Fibroblast of pulmonary artery (primary cell): ENCODE measurements at regions not wholly inside any gene's neighbourhood (a gene's known extent, or its start where the extent isn't known, plus 50 kb on each side); places are given as distances from the start of the nearest gene placed in this dataset.

Experiments used
- DNase-seq: peaks from one replicate; pipeline ENCODE4 v3.0.0-alpha.2; 2010; ENCODE audit warnings: low read depth
- H3K4me3 ChIP-seq: replicated peaks from 2 replicates; pipeline ENCODE4 v1.5.1; 2011; ENCODE audit warnings: low read depth, mild to moderate bottlenecking, control low read depth, low read length, moderate library complexity
- CTCF ChIP-seq: IDR thresholded peaks from 2 replicates; pipeline ENCODE4 v1.5.1; 2011; ENCODE audit warnings: mild to moderate bottlenecking, control low read depth, low read length, inconsistent platforms; ENCODE audit errors: missing control alignments

DNA sequence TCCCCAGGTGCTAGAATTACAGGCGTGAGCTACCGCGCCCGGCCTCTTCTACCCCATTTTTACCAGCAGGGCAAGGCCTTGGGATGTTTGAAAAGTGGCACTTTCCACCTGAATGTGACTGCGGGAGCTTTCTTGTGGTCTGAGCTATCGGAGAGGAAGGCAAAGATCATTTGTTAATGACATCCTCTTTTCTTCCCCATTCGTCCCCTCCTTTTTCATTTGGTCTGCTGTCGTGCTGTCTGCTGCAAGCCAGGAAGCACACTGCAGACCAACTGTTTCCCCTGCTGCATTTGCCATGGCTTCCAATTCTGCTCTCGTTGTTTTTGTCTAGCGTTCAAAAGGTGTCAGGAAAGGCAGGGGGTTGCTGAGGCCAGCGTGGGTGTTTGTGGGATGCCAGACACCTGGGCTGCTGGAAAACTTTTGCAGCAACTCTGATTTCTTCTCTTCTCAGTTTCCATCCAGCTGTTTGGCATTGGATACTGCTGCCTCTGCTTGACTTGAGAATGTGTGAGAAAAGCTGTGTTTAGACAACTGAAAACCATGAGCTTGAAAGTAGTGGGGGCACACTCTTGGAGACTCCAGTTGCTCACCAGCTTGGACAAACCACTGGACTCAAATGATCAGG is 196.4 kb upstream of the MSX2 start:
- TF ChIP-seq CTCF: no peak
- DNase-seq: no peak
- no peak overlapping the region for H3K4me3 ChIP-seq

DNA sequence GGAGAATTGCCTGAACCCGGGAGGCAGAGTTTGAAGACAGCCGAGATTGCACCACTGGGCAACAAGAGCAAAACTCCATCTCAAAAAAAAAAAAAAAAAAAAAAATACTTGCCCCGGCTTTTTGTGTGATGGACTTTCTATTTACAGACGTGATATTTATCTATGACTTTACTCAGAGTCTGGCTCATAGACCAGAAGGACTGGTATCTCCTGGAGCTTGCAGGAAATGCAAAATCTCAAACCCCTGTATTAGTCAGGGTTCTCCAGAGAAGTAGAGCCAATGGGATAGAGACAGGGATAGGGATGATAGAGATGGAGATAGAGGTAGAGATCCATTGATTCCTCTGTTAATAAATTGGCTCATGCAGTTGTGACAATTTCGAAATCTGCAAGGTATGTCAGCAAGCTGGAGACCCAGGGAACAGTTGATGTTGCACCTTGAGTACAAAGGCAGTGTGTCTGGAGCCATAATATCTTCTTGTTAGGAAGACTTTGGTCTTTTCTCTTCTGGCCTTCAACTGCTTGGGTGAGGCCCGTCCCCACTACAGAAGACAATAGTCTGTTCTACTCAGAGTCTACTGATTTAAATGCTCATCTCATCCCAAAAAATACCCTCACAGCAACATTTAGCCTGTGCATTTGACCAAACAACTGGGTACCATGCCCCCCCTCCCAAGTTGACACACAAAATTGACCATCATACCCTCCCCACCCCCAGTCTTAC is 195.4 kb upstream of the MSX2 start:
- no peak overlapping the region for H3K4me3 ChIP-seq
- no peak for DNase-seq
- no peak for TF ChIP-seq CTCF

DNA sequence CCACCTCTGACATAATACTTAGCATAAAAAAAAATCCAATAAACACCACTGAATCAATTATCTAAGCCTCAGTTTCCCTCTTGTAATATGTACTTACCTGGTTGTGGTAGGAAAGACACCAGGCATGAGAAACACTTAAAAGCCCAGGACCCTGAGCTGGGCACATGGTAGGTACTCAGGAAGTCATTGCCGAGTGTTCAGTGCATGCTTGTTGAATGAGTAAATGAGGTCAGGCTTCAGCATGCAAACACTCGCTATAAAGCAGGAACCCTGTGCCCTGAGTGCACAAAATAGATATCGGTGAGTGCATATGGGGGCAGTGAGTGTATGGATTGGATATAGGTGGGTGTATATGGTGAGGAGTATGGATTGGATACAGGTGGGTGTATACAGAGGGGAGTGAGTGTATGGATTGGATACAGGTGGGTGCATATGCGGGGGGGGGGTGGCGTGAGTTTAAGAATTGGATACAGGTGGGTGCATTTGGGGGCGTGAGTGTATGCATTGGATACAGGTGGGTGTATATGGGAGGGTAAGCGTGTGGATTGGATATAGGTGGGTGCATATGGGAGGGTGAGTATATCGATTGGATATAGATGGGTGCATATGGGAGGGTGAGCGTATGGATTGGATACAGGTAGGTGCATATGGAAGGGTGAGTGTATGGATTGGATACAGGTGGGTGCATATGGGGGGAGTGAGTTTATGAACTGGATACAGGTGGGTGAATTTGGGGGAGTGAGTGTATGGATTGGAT is 194.3 kb upstream of the MSX2 start:
- no peak overlapping the region for H3K4me3 ChIP-seq
- no peak for TF ChIP-seq CTCF
- DNase-seq: no peak

GRCh38 chr5:174531782-174532191 is 192.6 kb upstream of the MSX2 start:
- no peak for TF ChIP-seq CTCF
- no peak for DNase-seq
- no peak overlapping the region for H3K4me3 ChIP-seq

DNA sequence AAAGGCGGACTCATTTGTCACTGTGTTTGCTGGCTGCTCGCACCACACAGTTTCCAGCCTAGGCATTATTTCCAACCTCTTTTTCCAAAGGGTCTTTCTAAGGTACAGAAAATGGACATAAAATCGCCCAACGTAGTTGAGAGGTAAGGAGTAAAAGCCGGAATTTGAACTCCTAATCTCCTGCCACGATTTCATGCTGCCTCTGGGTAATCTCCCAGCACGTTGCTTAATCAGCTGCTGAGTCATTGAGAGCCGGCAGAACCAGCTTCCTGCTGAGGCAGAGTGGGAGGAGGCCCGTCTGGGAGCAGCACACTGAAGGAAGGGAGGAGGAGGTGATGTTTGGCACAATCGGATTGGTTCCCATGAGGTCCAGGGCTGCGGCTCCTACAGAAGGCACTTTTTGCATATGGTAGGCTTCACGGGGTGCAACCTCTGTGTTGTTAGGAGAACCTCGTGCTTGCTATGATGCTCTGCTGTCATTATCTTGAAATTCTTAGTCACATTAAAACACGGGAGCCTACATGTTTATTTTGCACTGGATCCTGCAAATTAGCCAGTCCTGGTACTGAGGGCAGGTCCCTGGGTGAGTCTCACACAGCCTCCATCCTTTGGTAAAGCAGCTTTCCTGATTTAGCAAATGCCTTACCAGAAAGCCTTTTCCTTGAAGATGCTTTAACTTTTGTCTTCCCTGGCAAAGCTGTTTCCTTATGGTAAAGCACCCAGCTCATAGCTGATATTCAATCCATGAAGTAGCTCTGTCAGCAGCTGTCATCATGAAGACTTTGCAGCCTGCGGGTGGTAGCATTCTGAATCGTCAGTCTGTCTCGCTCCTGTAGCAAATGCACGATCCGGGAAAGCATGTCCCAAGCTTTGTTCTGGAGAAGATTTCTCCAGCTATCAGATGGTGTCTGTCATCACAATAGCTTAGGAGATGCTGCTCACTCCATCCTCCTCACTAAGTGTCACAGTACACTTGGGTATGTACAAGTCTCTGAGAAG is 191.6 kb upstream of the MSX2 start:
- no peak overlapping the region for H3K4me3 ChIP-seq
- no peak for TF ChIP-seq CTCF
- peak; percentile 97 for DNase-seq

DNA sequence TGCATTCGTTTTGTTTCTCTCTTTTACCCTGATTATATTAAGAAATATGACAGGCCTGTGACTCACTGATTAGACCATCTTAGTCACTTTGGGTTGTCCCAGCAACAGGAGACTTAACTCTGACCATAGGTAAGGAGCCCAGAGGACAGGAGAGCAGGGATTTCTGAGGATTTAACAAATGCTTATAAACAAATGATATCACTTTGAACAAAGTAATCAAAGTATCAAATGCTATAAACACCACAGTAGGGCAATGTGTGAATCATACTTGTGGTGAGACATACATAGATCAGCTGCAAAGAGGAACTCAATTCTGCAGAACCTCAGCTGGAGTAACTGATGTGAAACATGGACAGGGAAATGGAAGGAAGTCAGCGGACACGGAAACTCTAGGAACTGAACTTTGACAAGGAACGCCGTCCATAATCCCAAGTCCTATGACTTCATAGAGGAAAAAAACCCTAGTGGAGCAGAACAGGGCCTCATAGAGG is 190.6 kb upstream of the MSX2 start:
- H3K4me3 ChIP-seq: no peak overlapping the region
- no peak for TF ChIP-seq CTCF
- DNase-seq: peak; percentile 70
